Motor neuron (in vitro differentiated cells): ENCODE measurements at regions not wholly inside any gene's neighbourhood (a gene's known extent, or its start where the extent isn't known, plus 50 kb on each side); places are given as distances from the start of the nearest gene placed in this dataset.
A peak's percentile ranks its signal among the peaks of the same experiment; 100 is the strongest.

Experiments
- ATAC-seq, 8 experiments: fragments of 200-7000 bp; cut with Tn5 transposase; replicated peaks in 6 of 8; 2 replicates each; pipeline ENCODE4 v1.8.0; 2021; ENCODE audit warnings: mild to moderate bottlenecking in 8 of 8, moderate library complexity in 8 of 8
- H3K27ac ChIP-seq, 2 donors: fragments of 250-450 bp; sonication (Bioruptor Pico); 2 replicates each; pipeline ENCODE4 v1.9.0; 2021; ENCODE audit warnings: antibody characterized with exemption in 2 of 2, mild to moderate bottlenecking in 2 of 2, moderate library complexity in 1 of 2
- H3K4me1 ChIP-seq, 2 donors: fragments of 250-450 bp; sonication (Bioruptor Pico); replicated peaks in 1 of 2; 2 replicates each; pipeline ENCODE4 v1.6.1; 2021; ENCODE audit warnings: antibody characterized with exemption in 2 of 2, mild to moderate bottlenecking in 2 of 2, moderate library complexity in 1 of 2
- H3K4me3 ChIP-seq, 5 donors: fragments of 250-450 bp; sonication (Bioruptor Pico); 2 replicates each; pipeline ENCODE4 v1.9.0; 2021; ENCODE audit warnings: antibody characterized with exemption in 5 of 5, mild to moderate bottlenecking in 5 of 5, moderate library complexity in 4 of 5
- WGBS, 10 experiments: fragments of 450-650 bp; shearing (Covaris generic); methylation state at CpG; one replicate each; pipeline ENCODE4 v1.0.0; 2022; 5-methylcytosine and 5-hydroxymethylcytosine counted together
- in situ Hi-C, 9 experiments: fragments of 400-800 bp; cut with MboI; loops; one replicate each; pipeline ENCODE4 v1.15.0; 2021; ENCODE audit warnings: low sequenced_read_pairs in 9 of 9, low pct_unique_long_range_greater_than_20kb in 2 of 9; ENCODE audit not compliant: unreplicated experiment in 9 of 9

GRCh38 chr5:158287643-158288271 lies 428.8 kb upstream of the CLINT1 start:
- 39 to 88% (median 66%) methylated on average over 1 to 11 of the region's 12 CpGs for WGBS, 10 experiments
- in situ Hi-C loops: no loop called here
- peak in 1 of 8 experiments; percentile 20 for ATAC-seq
- Histone ChIP-seq H3K4me1 (peaks cover 0 to 11% of the 10 kb centered on the region in 2 donors), H3K4me3 (no peak overlapping the region), H3K27ac (no peak overlapping the region)

DNA sequence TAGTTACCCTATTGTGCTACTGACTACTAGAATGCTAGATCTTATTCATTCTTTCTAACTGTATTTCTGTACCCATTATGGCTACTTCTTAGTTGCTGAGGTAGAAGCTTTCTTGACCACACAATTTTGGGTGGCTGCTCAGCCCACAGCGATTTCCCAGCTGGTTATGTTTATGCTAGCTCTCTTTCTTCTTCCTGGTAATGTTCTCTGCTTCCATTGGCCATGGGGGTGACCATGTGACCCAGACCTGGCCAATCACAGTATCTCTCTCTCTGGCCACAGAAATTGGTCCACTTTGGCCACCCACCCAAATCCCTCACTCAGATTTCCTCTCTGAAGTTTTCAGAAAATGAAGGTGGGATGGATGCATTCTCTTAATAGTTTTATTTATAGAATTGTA lies 427.9 kb upstream of the CLINT1 start:
- no peak for ATAC-seq
- no peak overlapping the region for H3K4me3 ChIP-seq
- in situ Hi-C loops: no loop called here
- WGBS, 10 experiments: 71 to 100% (median 86%) methylated on average over 1 of the region's 1 CpG; no CpG with 5 or more reads in 5 of the 10 experiments
- H3K4me1 ChIP-seq: peaks cover 0 to 11% of the 10 kb centered on the region in 2 donors
- H3K27ac ChIP-seq: no peak overlapping the region

DNA sequence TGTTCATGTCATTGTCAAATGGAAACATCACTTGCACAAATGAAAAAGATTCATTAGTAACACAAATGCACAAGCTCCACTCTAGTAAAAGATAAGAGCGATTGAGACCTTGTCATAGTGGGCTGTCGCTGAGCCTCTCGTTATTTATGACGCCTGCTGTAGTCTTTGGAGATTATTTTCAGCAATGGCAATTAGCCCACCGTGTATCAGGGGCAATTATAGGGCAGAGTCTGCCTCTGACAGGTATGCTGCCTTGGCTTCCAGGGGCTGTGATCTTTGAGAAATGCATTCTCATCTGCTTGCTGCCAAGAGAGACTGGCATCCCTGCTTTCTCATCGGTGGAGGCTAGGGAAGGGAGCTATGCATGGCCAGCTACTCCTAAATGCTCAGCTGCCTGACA lies 426.8 kb upstream of the CLINT1 start:
- ATAC-seq: peak in 5 of 8 experiments; percentile 26 to 79 (median 76)
- WGBS, 10 experiments: 0 to 96% (median 77%) methylated on average over 1 to 6 of the region's 6 CpGs; no CpG with 5 or more reads in 1 of the 10 experiments
- no peak overlapping the region for H3K4me3 ChIP-seq
- H3K27ac ChIP-seq: no peak overlapping the region
- peaks cover 0 to 10% of the 10 kb centered on the region in 2 donors for H3K4me1 ChIP-seq
- in situ Hi-C loops: no loop called here

DNA sequence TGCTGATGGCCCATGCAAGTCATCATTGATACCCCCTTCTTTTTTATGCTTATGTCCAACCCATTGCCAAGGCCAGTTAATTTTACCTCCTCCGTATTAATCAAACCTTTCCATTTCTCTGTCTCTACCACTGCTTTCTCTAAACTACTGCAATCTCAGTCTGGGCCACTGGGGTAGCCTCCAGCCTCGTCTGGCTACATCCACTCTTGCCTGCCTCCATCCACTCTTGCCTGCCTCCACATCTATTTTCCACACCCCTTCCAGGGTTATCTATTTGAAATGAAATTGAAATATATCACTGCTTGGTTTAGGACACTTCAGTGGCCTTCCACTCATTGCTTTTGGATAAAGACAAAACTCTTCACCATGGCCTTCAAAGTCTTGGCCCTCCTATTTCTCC lies 425.3 kb upstream of the CLINT1 start:
- Histone ChIP-seq H3K27ac (no peak overlapping the region), H3K4me3 (no peak overlapping the region), H3K4me1 (peaks cover 0 to 7% of the 10 kb centered on the region in 2 donors)
- in situ Hi-C loops: no loop called here
- ATAC-seq: no peak
- WGBS, 10 experiments: 20 to 78% (median 71%) methylated on average over 1 to 2 of the region's 2 CpGs; no CpG with 5 or more reads in 2 of the 10 experiments

DNA sequence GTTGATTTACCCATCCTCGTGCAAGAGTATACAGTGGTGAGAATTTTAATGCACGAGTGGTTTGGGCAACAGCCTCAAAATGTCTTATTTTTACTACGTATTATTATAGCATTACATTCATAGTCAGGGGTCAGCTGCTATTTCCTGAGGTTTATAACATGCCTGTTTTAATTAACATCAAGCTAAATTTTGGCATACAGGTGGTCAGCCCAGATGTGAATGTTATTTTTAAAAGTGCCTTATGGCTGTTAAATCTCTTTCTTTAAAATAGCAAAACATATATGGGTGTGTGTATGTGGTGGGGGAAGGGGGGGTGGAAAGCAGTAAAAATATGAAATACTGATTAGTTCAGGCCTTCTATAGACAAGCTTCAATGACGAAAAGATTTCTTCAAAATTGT lies 424.5 kb upstream of the CLINT1 start:
- in situ Hi-C loops: no loop called here

DNA sequence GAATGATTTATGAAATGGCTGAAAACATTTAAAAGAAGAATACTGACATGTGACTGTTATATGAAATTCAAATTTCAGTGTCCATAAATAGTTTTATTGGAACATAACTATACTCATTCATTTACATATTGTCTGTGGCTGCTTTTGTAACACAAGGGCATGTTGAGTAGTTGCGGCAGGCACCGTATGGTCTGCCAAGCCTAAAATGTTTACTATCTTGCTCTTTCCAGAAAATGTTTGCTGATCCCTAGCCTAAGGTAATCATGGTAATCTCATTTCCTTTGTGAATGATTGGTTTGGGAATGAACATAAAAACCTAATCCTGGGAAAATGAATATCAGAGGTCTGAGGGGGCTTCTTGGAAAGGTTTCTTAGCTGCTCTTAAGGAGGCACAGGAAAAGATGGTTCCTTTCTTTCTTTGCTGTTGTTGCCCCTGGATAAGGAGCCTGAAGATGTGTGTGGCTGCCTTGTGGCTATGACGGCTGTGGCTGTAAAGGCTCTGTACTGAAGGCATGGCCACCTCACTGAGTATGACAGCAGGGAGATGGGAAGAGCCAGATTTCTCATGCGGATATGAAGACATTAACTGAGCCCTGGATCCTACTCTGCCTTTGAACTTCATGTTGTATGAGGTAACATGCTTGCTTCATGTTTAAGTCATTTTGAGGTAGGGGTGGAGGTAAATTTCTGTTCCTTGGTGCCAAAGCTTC lies 419.4 kb upstream of the CLINT1 start:
- H3K4me1 ChIP-seq: peaks cover 4 to 10% of the 10 kb centered on the region in 2 donors
- ATAC-seq: peak in 3 of 8 experiments; percentile 20 to 95 (median 47)
- H3K27ac ChIP-seq: no peak overlapping the region
- in situ Hi-C loops: no loop called here
- H3K4me3 ChIP-seq: no peak overlapping the region
- WGBS, 10 experiments: 76 to 100% (median 93%) methylated on average over 1 to 4 of the region's 4 CpGs; no CpG with 5 or more reads in 1 of the 10 experiments

More for the DNA sequence above, 424.5 kb upstream of the CLINT1 start:
- no peak for ATAC-seq
- no peak overlapping the region for H3K4me3 ChIP-seq
- 27 to 100% (median 69%) methylated on average over 1 to 4 of the region's 4 CpGs; no CpG with 5 or more reads in 3 of the 10 experiments for WGBS, 10 experiments
- H3K27ac ChIP-seq: no peak overlapping the region
- peaks cover 0 to 7% of the 10 kb centered on the region in 2 donors for H3K4me1 ChIP-seq

- peaks cover 9 to 17% of the 10 kb centered on the region in 2 donors for H3K4me1 ChIP-seq
- in situ Hi-C loops: no loop called here
- 70 to 85% (median 78%) methylated on average over 3 to 6 of the region's 6 CpGs for WGBS, 10 experiments
- H3K4me3 ChIP-seq: no peak overlapping the region
- no peak overlapping the region for H3K27ac ChIP-seq
- no peak for ATAC-seq
Observed at GRCh38 chr5:158277276-158277675, 418.3 kb upstream of the CLINT1 start.

- Histone ChIP-seq H3K4me1 (peaks cover 10 to 17% of the 10 kb centered on the region in 2 donors), H3K27ac (no peak overlapping the region), H3K4me3 (no peak overlapping the region)
- 43 to 100% (median 83%) methylated on average over 1 to 4 of the region's 4 CpGs; no CpG with 5 or more reads in 3 of the 10 experiments for WGBS, 10 experiments
- in situ Hi-C loops: no loop called here
- no peak for ATAC-seq
Observed at GRCh38 chr5:158276692-158277091, 417.7 kb upstream of the CLINT1 start.

GRCh38 chr5:158275511-158275910 lies 416.6 kb upstream of the CLINT1 start:
- Histone ChIP-seq H3K4me1 (peaks cover 16 to 22% of the 10 kb centered on the region in 2 donors), H3K27ac (no peak overlapping the region), H3K4me3 (no peak overlapping the region)
- ATAC-seq: no peak
- in situ Hi-C loops: no loop called here
- 50 to 100% (median 86%) methylated on average over 1 to 6 of the region's 6 CpGs for WGBS, 10 experiments

DNA sequence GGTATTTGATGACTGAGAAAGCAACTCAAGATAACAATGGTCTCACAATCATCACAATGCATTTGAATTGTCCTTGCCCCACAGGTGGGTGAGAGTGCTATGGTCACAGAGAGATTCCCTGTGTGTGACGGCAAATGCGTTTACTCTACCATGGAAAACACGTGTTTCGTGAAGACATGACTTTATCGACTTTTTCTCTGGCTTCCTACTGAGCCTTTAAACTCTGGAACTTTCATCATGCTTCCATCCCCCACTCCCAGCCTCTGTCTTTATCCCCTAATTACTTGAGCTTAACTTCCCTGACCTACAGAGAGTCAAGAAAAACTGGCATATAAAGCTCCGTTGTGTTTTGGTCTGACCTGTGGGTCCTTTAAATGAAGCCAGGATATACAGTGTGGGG lies 414.1 kb upstream of the CLINT1 start:
- in situ Hi-C loops: no loop called here
- Histone ChIP-seq H3K4me3 (no peak overlapping the region), H3K27ac (no peak overlapping the region), H3K4me1 (peaks cover 16 to 22% of the 10 kb centered on the region in 2 donors)
- no peak for ATAC-seq
- 0 to 83% (median 26%) methylated on average over 1 to 5 of the region's 6 CpGs; no CpG with 5 or more reads in 4 of the 10 experiments for WGBS, 10 experiments

- Histone ChIP-seq H3K4me1 (peaks cover 13 to 19% of the 10 kb centered on the region in 2 donors), H3K4me3 (no peak overlapping the region), H3K27ac (no peak overlapping the region)
- 7 to 59% (median 29%) methylated on average over 2 to 3 of the region's 3 CpGs; no CpG with 5 or more reads in 1 of the 10 experiments for WGBS, 10 experiments
- in situ Hi-C loops: no loop called here
- no peak for ATAC-seq
Observed at GRCh38 chr5:158272409-158272808, 413.5 kb upstream of the CLINT1 start.

DNA sequence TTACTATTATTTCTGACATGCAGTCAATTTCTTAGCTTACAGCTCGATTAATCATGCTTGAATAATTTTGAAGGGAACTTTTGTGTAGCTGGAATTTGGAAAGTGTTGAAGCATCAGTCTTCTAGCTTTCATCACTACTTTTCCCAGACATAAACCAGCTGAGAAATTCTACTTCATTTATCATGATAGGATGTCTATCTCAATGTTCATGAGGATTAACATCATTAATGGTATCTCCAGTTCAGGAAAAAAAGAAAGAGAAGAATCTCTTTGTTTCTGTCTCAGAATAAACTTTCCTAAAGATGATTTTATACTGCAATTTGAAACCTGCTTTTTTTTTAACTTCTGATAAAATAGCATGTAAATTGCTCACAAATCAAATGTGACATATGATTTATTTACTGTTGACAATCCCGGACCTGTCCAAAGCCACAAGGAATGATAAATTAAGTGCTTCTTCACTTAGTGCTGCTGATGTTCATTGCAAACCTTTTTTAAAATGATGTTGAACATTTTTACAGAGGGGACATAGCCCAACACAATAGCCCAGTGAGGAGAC lies 412.1 kb upstream of the CLINT1 start:
- in situ Hi-C loops: no loop called here
- WGBS, 10 experiments: 0 to 72% (median 39%) methylated on average over 1 to 2 of the region's 2 CpGs
- Histone ChIP-seq H3K4me3 (no peak overlapping the region), H3K27ac (no peak overlapping the region), H3K4me1 (peaks cover 12 to 19% of the 10 kb centered on the region in 2 donors)
- ATAC-seq: peak in 1 of 8 experiments; percentile 17

- Histone ChIP-seq H3K27ac (no peak overlapping the region), H3K4me1 (peaks cover 11 to 25% of the 10 kb centered on the region in 2 donors), H3K4me3 (no peak overlapping the region)
- ATAC-seq: no peak
- in situ Hi-C loops: no loop called here
- WGBS, 10 experiments: 18 to 93% (median 80%) methylated on average over 2 to 8 of the region's 8 CpGs; no CpG with 5 or more reads in 4 of the 10 experiments
Observed at GRCh38 chr5:158268286-158268685, 409.3 kb upstream of the CLINT1 start.
